Esophagus squamous epithelium (tissue), 4 donors: ENCODE measurements at regions not wholly inside any gene's neighbourhood (a gene's known extent, or its start where the extent isn't known, plus 50 kb on each side); places are given as distances from the start of the nearest gene placed in this dataset.

Source experiments
- POLR2A ChIP-seq, 4 donors: fragments of 450-650 bp; IDR thresholded peaks; one replicate each; pipeline ENCODE4 v1.6.1; 2017; ENCODE audit warnings: antibody characterized with exemption in 4 of 4, mild to moderate bottlenecking in 4 of 4, moderate library complexity in 3 of 4
- TF ChIP-seq, protein P1 (sequence below), 6 experiments: fragments of 450-650 bp in 4 of 6; fragments of 200-600 bp in 2 of 6; sonication (generic) in 2 of 6; IDR thresholded peaks; one replicate each; pipeline ENCODE4 v1.5.1; 2016 to 2019; ENCODE audit warnings: antibody characterized with exemption in 6 of 6, mild to moderate bottlenecking in 4 of 6, moderate library complexity in 4 of 6

DNA sequence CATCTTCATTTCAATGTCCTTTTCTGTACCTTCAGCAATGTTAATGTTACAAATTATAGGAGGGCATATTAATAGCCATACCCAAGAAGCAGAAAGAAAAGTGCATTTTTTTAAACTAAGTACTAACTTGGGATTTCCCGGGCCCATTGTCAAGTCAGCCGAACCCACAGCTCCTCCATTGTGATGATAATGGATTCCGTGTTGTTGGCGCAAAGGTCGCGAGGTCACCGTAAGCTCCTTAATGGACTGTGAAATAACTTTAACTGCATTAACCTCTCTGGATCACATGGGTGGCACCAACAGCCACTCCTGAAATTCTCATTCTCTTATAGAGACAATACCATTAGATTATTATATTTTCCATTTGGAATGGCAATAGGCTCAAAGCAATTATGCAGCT is 250.6 kb upstream of the RRP15 start:
- no peak for TF ChIP-seq POLR2A (IDR thresholded peaks at IDR 0.05)
- TF ChIP-seq, protein P1, sequence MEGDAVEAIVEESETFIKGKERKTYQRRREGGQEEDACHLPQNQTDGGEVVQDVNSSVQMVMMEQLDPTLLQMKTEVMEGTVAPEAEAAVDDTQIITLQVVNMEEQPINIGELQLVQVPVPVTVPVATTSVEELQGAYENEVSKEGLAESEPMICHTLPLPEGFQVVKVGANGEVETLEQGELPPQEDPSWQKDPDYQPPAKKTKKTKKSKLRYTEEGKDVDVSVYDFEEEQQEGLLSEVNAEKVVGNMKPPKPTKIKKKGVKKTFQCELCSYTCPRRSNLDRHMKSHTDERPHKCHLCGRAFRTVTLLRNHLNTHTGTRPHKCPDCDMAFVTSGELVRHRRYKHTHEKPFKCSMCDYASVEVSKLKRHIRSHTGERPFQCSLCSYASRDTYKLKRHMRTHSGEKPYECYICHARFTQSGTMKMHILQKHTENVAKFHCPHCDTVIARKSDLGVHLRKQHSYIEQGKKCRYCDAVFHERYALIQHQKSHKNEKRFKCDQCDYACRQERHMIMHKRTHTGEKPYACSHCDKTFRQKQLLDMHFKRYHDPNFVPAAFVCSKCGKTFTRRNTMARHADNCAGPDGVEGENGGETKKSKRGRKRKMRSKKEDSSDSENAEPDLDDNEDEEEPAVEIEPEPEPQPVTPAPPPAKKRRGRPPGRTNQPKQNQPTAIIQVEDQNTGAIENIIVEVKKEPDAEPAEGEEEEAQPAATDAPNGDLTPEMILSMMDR (IDR thresholded peaks at IDR 0.05): no peak
